H9 (cell line): ENCODE measurements at regions not wholly inside any gene's neighbourhood (a gene's known extent, or its start where the extent isn't known, plus 50 kb on each side); places are given as distances from the start of the nearest gene placed in this dataset.

Experiments used
- DNase-seq: peaks from one replicate; pipeline ENCODE4 v3.0.0-alpha.2; 2017
- H2AFZ ChIP-seq: one replicate; pipeline ENCODE4 v1.6.1; 2013; ENCODE audit warnings: mild to moderate bottlenecking, low read length, control low read depth, moderate library complexity
- H2AK5ac ChIP-seq: 2 replicates; pipeline ENCODE4 v1.6.1; 2013; ENCODE audit warnings: low read length, control low read depth, mixed read lengths; ENCODE audit not compliant: insufficient read length
- H2BK120ac ChIP-seq: one replicate; pipeline ENCODE4 v1.6.1; 2013; ENCODE audit warnings: low read depth, mild to moderate bottlenecking, low read length, control low read depth, inconsistent platforms; ENCODE audit not compliant: poor library complexity, severe bottlenecking
- H2BK12ac ChIP-seq: 2 replicates; pipeline ENCODE4 v1.6.1; 2013; ENCODE audit warnings: low read length, control low read depth, mixed read lengths, low read depth; ENCODE audit not compliant: insufficient read length
- H2BK15ac ChIP-seq: 2 replicates; pipeline ENCODE4 v1.6.1; 2013; ENCODE audit warnings: low read depth, low read length, control low read depth
- H2BK20ac ChIP-seq: one replicate; pipeline ENCODE4 v1.6.1; 2013; ENCODE audit warnings: low read depth, mild to moderate bottlenecking, low read length, control low read depth, inconsistent platforms; ENCODE audit not compliant: poor library complexity, severe bottlenecking
- H2BK5ac ChIP-seq: 2 replicates; pipeline ENCODE4 v1.6.1; 2013; ENCODE audit warnings: low read length, control low read depth, mixed read lengths; ENCODE audit not compliant: insufficient read length
- H3K14ac ChIP-seq: 2 replicates; pipeline ENCODE4 v1.6.1; 2013; ENCODE audit warnings: low read length, control low read depth; ENCODE audit not compliant: insufficient read depth
- H3K18ac ChIP-seq: 2 replicates; pipeline ENCODE4 v1.6.1; 2013; ENCODE audit warnings: low read depth, mild to moderate bottlenecking, mixed read lengths, low read length, control low read depth; ENCODE audit not compliant: insufficient read length
- H3K23ac ChIP-seq: 2 replicates; pipeline ENCODE4 v1.6.1; 2013; ENCODE audit warnings: low read length, control low read depth, mixed read lengths, low read depth; ENCODE audit not compliant: insufficient read length
- H3K23me2 ChIP-seq: 2 replicates; pipeline ENCODE4 v1.6.1; 2013; ENCODE audit warnings: low read depth, mild to moderate bottlenecking, mixed read lengths, low read length, control low read depth; ENCODE audit not compliant: insufficient read length, poor library complexity, severe bottlenecking
- H3K27ac ChIP-seq: 2 replicates; pipeline ENCODE4 v1.5.1; 2013; ENCODE audit warnings: low read length, control low read depth, mixed read lengths, low read depth; ENCODE audit not compliant: insufficient read length
- H3K27me3 ChIP-seq: 2 replicates; pipeline ENCODE4 v1.6.1; 2013; ENCODE audit warnings: low read length, control low read depth, inconsistent platforms; ENCODE audit not compliant: insufficient read depth
- H3K4ac ChIP-seq: 2 replicates; pipeline ENCODE4 v1.6.1; 2013; ENCODE audit warnings: low read depth, mild to moderate bottlenecking, control low read depth, inconsistent platforms, low read length, moderate library complexity
- H3K4me1 ChIP-seq: 2 replicates; pipeline ENCODE4 v1.6.1; 2013; ENCODE audit warnings: low read length, control low read depth, inconsistent platforms; ENCODE audit not compliant: insufficient read depth
- H3K4me2 ChIP-seq: 2 replicates; pipeline ENCODE4 v1.6.1; 2013; ENCODE audit warnings: low read length, control low read depth, mixed read lengths; ENCODE audit not compliant: insufficient read length, insufficient read depth
- H3K56ac ChIP-seq: 2 replicates; pipeline ENCODE4 v1.6.1; 2013; ENCODE audit warnings: low read depth, mild to moderate bottlenecking, mixed read lengths, low read length, control low read depth; ENCODE audit not compliant: insufficient read length
- H3K79me1 ChIP-seq: 2 replicates; pipeline ENCODE4 v1.6.1; 2013; ENCODE audit warnings: low read depth, mild to moderate bottlenecking, moderate library complexity, low read length, control low read depth, inconsistent platforms; ENCODE audit not compliant: insufficient read depth, poor library complexity, severe bottlenecking
- H3K79me2 ChIP-seq: 2 replicates; pipeline ENCODE4 v1.6.1; 2013; ENCODE audit warnings: low read length, control low read depth, inconsistent platforms; ENCODE audit not compliant: insufficient read depth
- H3K9ac ChIP-seq: 2 replicates; pipeline ENCODE4 v1.6.1; 2013; ENCODE audit warnings: low read length, control low read depth, mixed read lengths; ENCODE audit not compliant: insufficient read length; ENCODE audit errors: extremely low read depth
- H3K9me3 ChIP-seq: one replicate; pipeline ENCODE4 v1.6.1; 2013; ENCODE audit warnings: low read depth, low read length, inconsistent platforms; ENCODE audit not compliant: control insufficient read depth
- H3T11ph ChIP-seq: one replicate; pipeline ENCODE4 v1.6.1; 2013; ENCODE audit warnings: mild to moderate bottlenecking, low read length, control low read depth, inconsistent platforms
- H4K20me1 ChIP-seq: one replicate; pipeline ENCODE4 v1.6.1; 2013; ENCODE audit not compliant: control insufficient read depth, insufficient read length, insufficient read depth
- H4K5ac ChIP-seq: 2 replicates; pipeline ENCODE4 v1.6.1; 2013; ENCODE audit warnings: low read depth, mild to moderate bottlenecking, mixed read lengths, low read length, control low read depth; ENCODE audit not compliant: insufficient read length
- H4K8ac ChIP-seq: replicated peaks from 2 replicates; pipeline ENCODE4 v1.6.1; 2013; ENCODE audit warnings: low read length, control low read depth, mixed read lengths, low read depth; ENCODE audit not compliant: insufficient read length
- H4K91ac ChIP-seq: 2 replicates; pipeline ENCODE4 v1.6.1; 2013; ENCODE audit warnings: low read depth, mild to moderate bottlenecking, moderate library complexity, mixed read lengths, low read length, control low read depth; ENCODE audit not compliant: insufficient read length
- H3K27ac Mint-ChIP-seq, 3 experiments: 2 replicates in 2 of 3; 3 replicates in 1 of 3; pipeline ENCODE4 v1.8.0; 2020 to 2021; ENCODE audit warnings: mixed read lengths in 3 of 3, mild to moderate bottlenecking in 1 of 3, moderate library complexity in 1 of 3
- H3K27me3 Mint-ChIP-seq: 2 replicates; pipeline ENCODE4 v1.8.0; 2021; ENCODE audit warnings: low read depth, mild to moderate bottlenecking, moderate library complexity, mixed read lengths
- H3K36me3 Mint-ChIP-seq, 3 experiments: 2 replicates in 2 of 3; 3 replicates in 1 of 3; pipeline ENCODE4 v1.8.0; 2020 to 2021; ENCODE audit warnings: low read depth in 3 of 3, mixed read lengths in 3 of 3; ENCODE audit not compliant: insufficient read depth in 1 of 3
- H3K4me1 Mint-ChIP-seq, 2 experiments: 2 replicates each; pipeline ENCODE4 v1.8.0; 2020; ENCODE audit warnings: mixed read lengths in 2 of 2
- H3K4me3 Mint-ChIP-seq, 2 experiments: 2 replicates in 1 of 2; 3 replicates in 1 of 2; pipeline ENCODE4 v1.8.0; 2020 to 2021; ENCODE audit warnings: mild to moderate bottlenecking in 2 of 2, mixed read lengths in 2 of 2, moderate library complexity in 1 of 2
- H3K9me3 Mint-ChIP-seq, 2 experiments: 2 replicates in 1 of 2; 3 replicates in 1 of 2; pipeline ENCODE4 v1.8.0; 2020; ENCODE audit warnings: mild to moderate bottlenecking in 2 of 2, mixed read lengths in 2 of 2, moderate library complexity in 1 of 2
- WGBS: extraction: QIAGEN DNeasy Blood & Tissue Kit; methylation state at CpG from one replicate; pipeline ENCODE4 v1.1.7; 2013; ENCODE audit warnings: missing lambda C conversion rate, low lambda C conversion rate, mixed read lengths; ENCODE audit not compliant: insufficient read length; ENCODE audit errors: extremely low coverage; 5-methylcytosine and 5-hydroxymethylcytosine counted together
- TF ChIP-seq, protein P1 (sequence below): fragments of 200-600 bp; sonication (generic); conservative IDR thresholded peaks from 3 replicates; pipeline ENCODE4 v1.8.0; 2021; ENCODE audit warnings: antibody characterized with exemption, mild to moderate bottlenecking

DNA sequence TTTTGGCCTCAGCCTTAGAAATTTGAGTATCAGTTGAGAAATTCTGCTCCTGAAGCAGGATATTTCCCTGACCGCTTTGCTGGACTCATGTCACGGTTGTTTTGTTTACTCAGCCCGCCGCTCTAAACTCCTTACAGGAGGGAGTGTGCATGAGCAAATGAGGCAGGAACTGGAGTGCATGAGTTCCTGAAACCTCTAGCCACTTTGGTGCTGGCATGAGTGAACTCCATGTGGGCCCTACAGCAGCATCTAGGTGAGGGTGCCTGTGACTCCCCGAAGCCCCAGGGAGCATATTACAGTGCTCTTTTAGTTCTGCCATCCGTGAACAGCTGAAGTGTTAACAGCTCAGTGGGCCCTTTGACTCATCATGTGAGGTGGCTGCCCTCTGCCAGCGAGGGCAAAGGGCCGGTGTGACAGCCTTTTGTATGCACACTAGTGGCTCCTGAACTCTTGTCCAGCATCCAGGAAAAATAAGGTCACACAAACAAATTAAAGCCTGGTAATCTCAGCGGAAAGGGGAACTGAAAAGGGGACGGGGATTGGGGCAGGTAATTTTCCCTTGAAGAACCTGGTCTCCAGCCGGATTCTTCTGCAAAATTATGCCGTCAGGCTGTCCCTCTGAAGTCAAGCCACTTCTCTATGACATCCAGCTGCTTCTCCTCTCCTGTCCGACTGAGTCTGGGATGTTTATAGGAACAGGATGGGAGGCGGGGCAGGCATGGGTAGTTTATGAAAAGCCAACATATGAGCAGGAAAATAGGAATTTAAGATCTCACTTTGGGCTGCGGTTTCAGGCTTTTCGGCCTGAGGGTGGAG, 1668.7 kb downstream of the SUCLG1 start:
- no peaks in the 10 kb centered on the region for H3K4me1 Mint-ChIP-seq
- Histone ChIP-seq H3K23ac (no peak overlapping the region), H4K8ac (no peak overlapping the region), H3K9ac (no peak overlapping the region), H3K27ac (no peak overlapping the region), H3K79me1 (no peaks in the 10 kb centered on the region), H3K56ac (no peak overlapping the region), H2BK20ac (no peak overlapping the region), H2BK120ac (no peak overlapping the region), H2BK15ac (no peak overlapping the region), H2AFZ (no peak overlapping the region), H3K18ac (no peak overlapping the region), H3K4me2 (no peak overlapping the region), H3K4ac (no peak overlapping the region), H2BK5ac (no peak overlapping the region), H2BK12ac (no peak overlapping the region), H3K23me2 (no peaks in the 10 kb centered on the region), H4K91ac (no peak overlapping the region), H3T11ph (no peak overlapping the region), H3K14ac (no peak overlapping the region), H4K5ac (no peak overlapping the region), H3K27me3 (no peaks in the 10 kb centered on the region), H4K20me1 (no peaks in the 10 kb centered on the region), H3K9me3 (no peaks in the 10 kb centered on the region), H2AK5ac (no peak overlapping the region), H3K79me2 (no peaks in the 10 kb centered on the region), H3K4me1 (no peaks in the 10 kb centered on the region)
- H3K27me3 Mint-ChIP-seq: no peaks in the 10 kb centered on the region
- no peak overlapping the region for H3K4me3 Mint-ChIP-seq
- no peaks in the 10 kb centered on the region for H3K36me3 Mint-ChIP-seq
- no peak for DNase-seq
- no peaks in the 10 kb centered on the region for H3K9me3 Mint-ChIP-seq
- TF ChIP-seq, protein P1, sequence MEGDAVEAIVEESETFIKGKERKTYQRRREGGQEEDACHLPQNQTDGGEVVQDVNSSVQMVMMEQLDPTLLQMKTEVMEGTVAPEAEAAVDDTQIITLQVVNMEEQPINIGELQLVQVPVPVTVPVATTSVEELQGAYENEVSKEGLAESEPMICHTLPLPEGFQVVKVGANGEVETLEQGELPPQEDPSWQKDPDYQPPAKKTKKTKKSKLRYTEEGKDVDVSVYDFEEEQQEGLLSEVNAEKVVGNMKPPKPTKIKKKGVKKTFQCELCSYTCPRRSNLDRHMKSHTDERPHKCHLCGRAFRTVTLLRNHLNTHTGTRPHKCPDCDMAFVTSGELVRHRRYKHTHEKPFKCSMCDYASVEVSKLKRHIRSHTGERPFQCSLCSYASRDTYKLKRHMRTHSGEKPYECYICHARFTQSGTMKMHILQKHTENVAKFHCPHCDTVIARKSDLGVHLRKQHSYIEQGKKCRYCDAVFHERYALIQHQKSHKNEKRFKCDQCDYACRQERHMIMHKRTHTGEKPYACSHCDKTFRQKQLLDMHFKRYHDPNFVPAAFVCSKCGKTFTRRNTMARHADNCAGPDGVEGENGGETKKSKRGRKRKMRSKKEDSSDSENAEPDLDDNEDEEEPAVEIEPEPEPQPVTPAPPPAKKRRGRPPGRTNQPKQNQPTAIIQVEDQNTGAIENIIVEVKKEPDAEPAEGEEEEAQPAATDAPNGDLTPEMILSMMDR: no peak
- WGBS: no CpG with 5 or more reads among the region's 16 CpGs
- H3K27ac Mint-ChIP-seq: no peak overlapping the region; a peak in 2 of 7 replicates
